Large intestine (tissue), 3 donors: ENCODE measurements at regions not wholly inside any gene's neighbourhood (a gene's known extent, or its start where the extent isn't known, plus 50 kb on each side); places are given as distances from the start of the nearest gene placed in this dataset.

ENCODE experiments used
- DNase-seq, 2 donors: peaks; one replicate each; pipeline versions ENCODE4 v3.0.0 to v3.0.0-alpha.2; 2013
- H3K27ac ChIP-seq: one replicate; pipeline ENCODE4 v1.5.1; 2013; ENCODE audit warnings: low read length
- H3K27me3 ChIP-seq: 2 replicates; pipeline ENCODE4 v1.6.1; 2013; ENCODE audit warnings: low read length; ENCODE audit not compliant: control insufficient read depth, insufficient read depth
- H3K36me3 ChIP-seq: 2 replicates; pipeline ENCODE4 v1.6.1; 2013; ENCODE audit warnings: low read length; ENCODE audit not compliant: control insufficient read depth, insufficient read depth
- H3K4me1 ChIP-seq: one replicate; pipeline ENCODE4 v1.6.1; 2013; ENCODE audit warnings: low read length; ENCODE audit not compliant: control insufficient read depth, insufficient read depth
- H3K4me3 ChIP-seq: one replicate; pipeline ENCODE4 v1.5.1; 2013; ENCODE audit warnings: low read length
- H3K9me3 ChIP-seq: one replicate; pipeline ENCODE4 v1.6.1; 2013; ENCODE audit warnings: mild to moderate bottlenecking, low read depth, low read length, moderate library complexity; ENCODE audit not compliant: control insufficient read depth
- WGBS: methylation state at CpG from one replicate; pipeline ENCODE4 v1.1.5; 2013; ENCODE audit warnings: low lambda C conversion rate; ENCODE audit not compliant: insufficient coverage; 5-methylcytosine and 5-hydroxymethylcytosine counted together

DNA sequence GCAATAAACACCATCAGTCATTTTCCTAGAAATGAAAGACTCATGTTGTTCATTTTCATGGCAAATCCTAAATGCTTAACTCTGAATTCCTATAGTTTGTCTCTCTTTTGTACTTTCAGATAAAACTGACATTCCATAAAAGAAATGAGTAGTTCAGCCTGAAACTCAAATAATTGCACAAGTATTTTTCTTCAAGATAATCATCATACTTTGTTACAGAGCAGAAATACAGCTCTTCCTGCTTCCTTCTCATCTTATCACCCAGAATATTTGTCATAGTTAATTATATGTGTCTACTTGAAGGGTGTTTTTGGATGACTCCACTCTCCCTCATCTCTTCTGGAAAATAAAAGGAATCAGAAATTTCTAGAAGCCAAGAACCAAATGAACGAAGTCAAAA lies 141.1 kb downstream of the HNMT start:
- no peak for DNase-seq
- Histone ChIP-seq H3K4me3 (no peak overlapping the region), H3K4me1 (no peaks in the 10 kb centered on the region), H3K9me3 (peaks cover 4% of the 10 kb centered on the region), H3K27ac (no peak overlapping the region), H3K27me3 (no peaks in the 10 kb centered on the region), H3K36me3 (no peaks in the 10 kb centered on the region)
- no CpG with 5 or more reads among the region's 1 CpG for WGBS

DNA sequence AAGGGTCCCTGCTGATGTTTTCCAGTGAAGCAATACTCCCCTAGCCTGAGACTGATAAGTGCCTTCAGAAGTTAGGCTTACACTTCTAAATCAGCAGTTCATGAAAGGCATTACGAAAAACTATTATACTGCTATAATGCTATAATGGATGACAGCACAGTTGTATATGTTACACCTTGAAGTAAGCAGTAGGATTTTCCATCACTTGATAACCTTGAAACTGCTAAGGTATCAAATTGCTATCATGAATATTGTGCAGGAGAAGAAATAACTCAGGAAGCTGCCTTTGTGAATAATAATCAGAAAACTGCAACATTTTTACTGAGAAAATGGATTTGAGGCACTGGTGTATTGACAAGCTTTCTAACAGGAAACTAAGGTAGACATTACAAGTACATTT lies 142.3 kb downstream of the HNMT start:
- Histone ChIP-seq H3K4me3 (no peak overlapping the region), H3K27ac (no peak overlapping the region), H3K36me3 (no peaks in the 10 kb centered on the region), H3K9me3 (peaks cover 4% of the 10 kb centered on the region), H3K4me1 (no peaks in the 10 kb centered on the region), H3K27me3 (no peaks in the 10 kb centered on the region)
- no peak for DNase-seq
- 40% methylated on average over 1 of the region's 1 CpG for WGBS

DNA sequence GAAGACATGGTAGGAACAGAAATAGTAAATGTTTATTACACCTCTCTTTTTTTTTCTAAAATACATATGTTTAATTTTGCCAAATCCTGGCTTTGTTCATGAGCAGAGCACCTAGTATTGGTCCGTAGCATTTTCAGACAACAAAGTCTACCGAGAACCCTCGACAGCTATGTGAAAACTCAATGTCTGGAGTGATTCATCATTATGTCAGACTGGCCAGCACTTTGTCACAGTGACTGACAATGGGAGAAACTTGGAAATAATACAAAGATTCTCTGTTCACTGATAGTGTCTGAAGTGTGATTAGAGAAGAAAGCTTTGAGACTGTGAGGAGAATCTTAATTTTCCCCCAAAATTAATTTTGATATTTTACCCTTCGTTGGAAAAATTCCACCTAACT lies 143.0 kb downstream of the HNMT start:
- Histone ChIP-seq H3K27ac (no peak overlapping the region), H3K36me3 (no peaks in the 10 kb centered on the region), H3K4me1 (no peaks in the 10 kb centered on the region), H3K4me3 (no peak overlapping the region), H3K27me3 (no peaks in the 10 kb centered on the region), H3K9me3 (peaks cover 4% of the 10 kb centered on the region)
- 100% methylated on average over 1 of the region's 4 CpGs for WGBS
- no peak for DNase-seq

DNA sequence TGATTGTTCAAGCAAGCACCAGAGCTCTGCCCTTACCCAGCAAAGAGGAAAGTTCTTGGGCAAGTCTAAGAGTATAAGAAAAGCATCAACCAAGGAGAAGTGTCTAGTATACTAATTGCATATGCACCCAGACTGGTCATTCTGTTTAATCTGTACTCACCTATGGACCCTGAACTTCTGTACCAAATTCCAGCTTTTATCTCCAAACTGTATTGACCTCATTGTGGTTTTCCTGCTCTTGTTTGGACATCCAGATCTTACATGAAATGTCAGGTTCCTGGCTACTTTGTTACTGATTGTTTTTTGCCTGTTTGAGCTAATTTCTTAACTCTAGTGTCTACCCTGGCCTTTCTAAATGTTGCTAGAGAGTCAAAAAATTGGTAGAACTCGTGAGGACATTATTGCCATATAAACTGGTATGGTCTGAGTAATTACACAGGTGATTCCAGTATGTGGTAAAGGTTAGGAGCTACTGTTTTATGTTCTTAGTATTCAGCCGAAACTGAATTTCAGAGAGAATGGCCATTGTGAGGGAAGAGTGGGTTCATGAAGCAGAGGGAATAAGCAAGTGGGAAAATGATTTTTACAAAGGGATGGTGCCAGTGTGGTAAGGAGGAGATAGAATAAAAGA lies 146.3 kb downstream of the HNMT start:
- 100% methylated on average over 1 of the region's 2 CpGs for WGBS
- no peak overlapping the region for H3K27ac ChIP-seq
- H3K4me1 ChIP-seq, result no peaks in the 10 kb centered on the region
- no peaks in the 10 kb centered on the region for H3K36me3 ChIP-seq
- H3K9me3 ChIP-seq, result no peaks in the 10 kb centered on the region
- DNase-seq, result peak in 1 of 2 donors; percentile 27
- no peaks in the 10 kb centered on the region for H3K27me3 ChIP-seq
- H3K4me3 ChIP-seq, result no peak overlapping the region

DNA sequence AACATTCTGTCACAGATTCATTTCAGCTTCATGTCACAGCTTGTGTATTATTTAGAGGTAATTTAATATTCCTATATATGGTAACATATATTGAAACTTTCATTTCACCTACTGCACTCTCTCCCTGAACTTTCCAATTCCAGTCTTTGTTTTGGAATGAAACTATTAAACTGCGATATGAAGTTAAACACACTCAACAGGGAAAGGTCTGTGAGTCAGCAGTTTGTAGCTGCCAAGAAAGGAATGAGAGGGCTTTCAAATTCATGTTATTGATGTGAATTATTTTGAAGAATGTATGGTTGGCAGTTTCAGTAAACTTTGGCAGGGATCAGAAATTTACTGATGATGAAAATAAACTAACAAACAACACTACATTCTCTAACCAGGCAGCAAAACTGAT lies 148.3 kb downstream of the HNMT start:
- WGBS, result 100% methylated on average over 1 of the region's 1 CpG
- Histone ChIP-seq H3K27ac (no peak overlapping the region), H3K9me3 (no peaks in the 10 kb centered on the region), H3K36me3 (no peaks in the 10 kb centered on the region), H3K4me1 (no peaks in the 10 kb centered on the region), H3K4me3 (no peak overlapping the region), H3K27me3 (no peaks in the 10 kb centered on the region)
- no peak for DNase-seq

DNA sequence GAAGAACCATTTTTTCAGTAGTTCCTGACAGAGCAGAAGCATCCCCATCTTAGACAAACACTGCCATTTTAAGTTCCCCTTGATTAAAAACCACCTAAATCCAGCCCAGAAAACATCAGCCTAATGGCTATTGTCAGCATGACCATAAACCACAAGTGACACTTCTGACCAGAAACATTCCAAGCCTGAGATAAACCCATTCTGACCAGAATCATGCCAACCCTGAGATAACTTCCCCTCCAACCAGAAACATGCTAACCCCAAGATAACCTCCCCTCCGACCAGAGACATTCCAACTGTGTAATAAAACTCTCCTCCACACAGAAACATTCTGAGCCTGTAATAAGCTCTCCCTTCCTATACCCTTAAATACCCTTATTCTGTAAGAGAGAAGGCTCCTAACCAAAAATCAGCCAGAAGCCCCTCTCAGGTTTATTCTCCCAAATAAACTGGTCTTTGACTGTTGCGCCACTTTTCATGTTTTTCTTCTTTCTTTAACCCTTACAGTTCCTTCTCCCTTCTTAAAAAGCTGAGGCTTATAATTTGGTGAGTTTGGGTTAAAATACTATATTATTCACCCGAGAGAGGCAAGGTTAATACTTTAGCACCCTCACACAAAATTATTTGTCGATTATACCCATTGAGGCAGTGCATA lies 149.7 kb downstream of the HNMT start:
- no peak overlapping the region for H3K27ac ChIP-seq
- H3K27me3 ChIP-seq, result no peaks in the 10 kb centered on the region
- no peaks in the 10 kb centered on the region for H3K9me3 ChIP-seq
- H3K4me3 ChIP-seq, result no peak overlapping the region
- DNase-seq, result no peak
- H3K4me1 ChIP-seq, result no peaks in the 10 kb centered on the region
- WGBS, result 95% methylated on average over 3 of the region's 4 CpGs
- H3K36me3 ChIP-seq, result no peaks in the 10 kb centered on the region

DNA sequence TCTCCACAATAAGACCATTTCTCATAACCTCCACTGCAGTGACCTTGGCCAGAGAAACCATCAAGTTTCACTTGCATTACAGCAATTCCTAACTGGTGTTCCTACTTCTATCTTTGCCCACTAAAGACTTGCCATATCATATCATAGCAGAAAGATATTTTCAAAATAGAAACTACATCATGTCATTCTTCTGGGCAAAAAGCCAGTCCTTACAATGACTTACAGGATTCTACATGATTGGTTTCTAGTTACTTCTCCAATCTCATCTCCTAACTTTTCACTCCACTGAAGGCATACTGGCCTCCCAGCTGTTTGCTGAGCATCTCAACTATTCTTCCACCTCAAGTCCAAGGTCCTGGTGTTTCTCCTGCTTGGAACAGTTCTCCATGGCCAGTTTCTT lies 151.4 kb downstream of the HNMT start:
- Histone ChIP-seq H3K27ac (no peak overlapping the region), H3K4me3 (no peak overlapping the region), H3K36me3 (no peaks in the 10 kb centered on the region), H3K9me3 (no peaks in the 10 kb centered on the region), H3K4me1 (no peaks in the 10 kb centered on the region), H3K27me3 (no peaks in the 10 kb centered on the region)
- no peak for DNase-seq

DNA sequence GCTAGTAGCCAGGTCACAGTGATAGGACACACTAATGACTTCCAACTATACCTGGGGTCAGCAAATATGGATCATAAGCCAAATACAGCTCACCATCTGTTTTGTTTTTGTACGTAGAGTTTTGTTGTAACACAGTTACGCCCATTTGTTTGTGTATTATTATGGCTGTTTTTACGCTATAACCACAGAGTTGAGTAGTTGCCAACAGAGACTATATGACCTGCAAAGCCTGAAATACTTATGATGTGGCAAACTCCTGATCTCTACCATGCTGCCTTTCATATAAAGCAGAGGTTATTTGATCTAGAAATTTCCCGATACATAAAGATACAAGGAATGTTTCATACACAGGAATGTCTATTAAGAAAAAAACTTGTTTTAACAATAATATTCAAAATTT lies 152.2 kb downstream of the HNMT start:
- no peaks in the 10 kb centered on the region for H3K27me3 ChIP-seq
- whole genome bisulfite sequencing, result 92% methylated on average over 2 of the region's 4 CpGs
- no peak for DNase-seq
- H3K4me3 ChIP-seq, result no peak overlapping the region
- H3K27ac ChIP-seq, result no peak overlapping the region
- H3K4me1 ChIP-seq, result no peaks in the 10 kb centered on the region
- H3K36me3 ChIP-seq, result no peaks in the 10 kb centered on the region
- no peaks in the 10 kb centered on the region for H3K9me3 ChIP-seq

DNA sequence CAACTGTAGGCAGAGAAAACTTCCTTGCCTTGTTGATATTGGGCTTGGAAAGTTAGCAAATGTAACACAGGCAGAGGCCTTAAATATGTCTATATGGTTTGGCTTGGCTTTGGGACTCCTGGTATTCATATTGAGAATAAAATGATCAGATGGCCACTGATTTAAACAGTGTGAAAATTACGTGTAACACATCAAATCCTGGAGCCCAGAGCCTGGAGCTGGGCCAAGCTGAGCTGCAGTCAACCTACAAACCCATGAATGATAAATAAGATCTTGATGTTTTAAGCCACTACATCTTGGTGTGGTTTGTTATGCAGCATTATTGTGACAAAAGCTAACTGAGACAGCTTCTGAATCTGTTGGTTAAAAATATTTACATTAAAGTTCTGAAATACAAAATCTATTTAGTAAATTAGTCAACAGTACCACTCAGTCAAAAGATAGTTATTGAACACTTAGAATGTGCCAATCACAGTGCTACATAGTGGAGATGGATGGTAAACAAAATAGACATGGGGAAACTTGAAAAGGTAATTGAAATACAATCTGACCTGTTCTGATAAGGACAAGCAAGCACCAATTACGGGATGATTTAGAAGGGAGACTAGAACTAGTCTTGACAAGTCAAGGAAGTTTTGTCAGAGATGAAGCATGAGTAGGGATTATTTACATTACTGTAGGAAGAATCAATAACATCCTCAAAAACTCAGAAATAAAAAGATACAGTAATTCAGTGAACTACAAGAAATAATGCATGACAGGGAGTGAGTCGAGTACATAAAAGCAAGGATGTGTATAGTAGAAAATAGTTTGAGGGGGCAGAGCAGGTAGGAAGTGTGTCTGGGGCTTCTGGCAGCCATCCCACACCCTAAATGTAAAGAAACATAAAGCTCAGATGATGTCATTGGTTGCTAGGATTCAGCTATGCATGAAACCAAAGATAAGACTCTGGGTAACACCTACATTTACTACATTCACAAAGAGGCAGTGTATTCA lies 157.7 kb downstream of the HNMT start:
- WGBS, result 0% methylated on average over 2 of the region's 3 CpGs
- no peak overlapping the region for H3K27ac ChIP-seq

DNA sequence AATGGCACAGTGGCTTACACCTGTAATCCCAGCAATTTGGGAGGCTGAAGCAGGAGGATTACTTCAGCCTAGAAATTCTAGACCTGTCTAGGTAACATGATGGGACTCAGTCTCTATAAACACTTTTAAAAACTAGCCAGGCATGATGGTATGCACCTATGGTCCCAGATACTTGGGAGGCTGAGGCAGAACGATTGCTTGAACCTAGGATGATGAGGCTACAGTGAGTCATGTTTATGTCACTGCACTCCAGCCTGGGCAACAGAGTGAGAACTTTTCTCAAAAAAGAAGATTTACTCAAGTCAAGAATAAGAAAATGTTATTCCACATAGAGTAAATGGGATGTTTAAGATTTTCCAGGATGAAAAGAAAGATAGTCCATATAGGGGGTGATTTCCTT lies 158.6 kb downstream of the HNMT start:
- WGBS, result 50% methylated on average over 1 of the region's 1 CpG
- Histone ChIP-seq H3K9me3 (no peaks in the 10 kb centered on the region), H3K27me3 (no peaks in the 10 kb centered on the region), H3K27ac (peak overlapping the region; percentile 35), H3K36me3 (no peaks in the 10 kb centered on the region), H3K4me1 (no peaks in the 10 kb centered on the region), H3K4me3 (no peak overlapping the region)
- DNase-seq, result no peak

More for the DNA sequence above, 157.7 kb downstream of the HNMT start:
- Histone ChIP-seq H3K36me3 (no peaks in the 10 kb centered on the region), H3K4me1 (no peaks in the 10 kb centered on the region), H3K27me3 (no peaks in the 10 kb centered on the region), H3K9me3 (no peaks in the 10 kb centered on the region), H3K4me3 (no peak overlapping the region)
- DNase-seq, result peak; percentile 55 to 84
